A673 (cell line): ENCODE measurements at regions not wholly inside any gene's neighbourhood (a gene's known extent, or its start where the extent isn't known, plus 50 kb on each side); places are given as distances from the start of the nearest gene placed in this dataset.

Experiments used
- BruUV-seq: library from RNA; stranded (reverse); fragments of 400-500 nt; replicated peaks from 2 replicates; lab custom pipeline; 2021; lab: Mats Ljungman, UMichigan
- CTCF ChIA-PET: fragments of 300-600 bp; sonication (Branson Sonifier 250); formaldehyde crosslinking; loops from one replicate; lab custom pipeline; 2022; ENCODE audit warnings: antibody characterized with exemption; lab: Charles Lee
- POLR2A ChIA-PET: fragments of 300-600 bp; sonication (Branson Sonifier 250); formaldehyde crosslinking; loops from one replicate; lab custom pipeline; 2022; ENCODE audit warnings: antibody characterized with exemption; ENCODE audit not compliant: low non-redundant PET; lab: Charles Lee
- DNase-seq: peaks from one replicate; pipeline ENCODE4 v3.0.0-alpha.2; 2015; ENCODE audit warnings: low spot score
- H3K27ac ChIP-seq: fragments of 200-600 bp; sonication (generic); 2 replicates; pipeline ENCODE4 v1.5.1; 2016; ENCODE audit warnings: mixed run types, low read depth, mild to moderate bottlenecking, mixed read lengths, antibody characterized with exemption, low read length; ENCODE audit not compliant: poor library complexity, severe bottlenecking
- H3K27me3 ChIP-seq: fragments of 200-600 bp; sonication (generic); replicated peaks from 2 replicates; pipeline ENCODE4 v1.6.1; 2017; ENCODE audit warnings: mixed run types, low read depth, mild to moderate bottlenecking, mixed read lengths, antibody characterized with exemption, low read length; ENCODE audit not compliant: insufficient read depth, poor library complexity
- H3K36me3 ChIP-seq: fragments of 200-600 bp; sonication (generic); 2 replicates; pipeline ENCODE4 v1.6.1; 2016; ENCODE audit warnings: mixed run types, mild to moderate bottlenecking, mixed read lengths, antibody characterized with exemption, low read length; ENCODE audit not compliant: insufficient read depth, poor library complexity, severe bottlenecking
- H3K4me1 ChIP-seq: fragments of 200-600 bp; sonication (generic); 2 replicates; pipeline ENCODE4 v1.6.1; 2017; ENCODE audit warnings: mixed run types, mild to moderate bottlenecking, mixed read lengths, antibody characterized with exemption, low read length; ENCODE audit not compliant: insufficient read depth, poor library complexity, severe bottlenecking
- H3K4me3 ChIP-seq: fragments of 200-600 bp; sonication (generic); 2 replicates; pipeline ENCODE4 v1.5.1; 2016; ENCODE audit warnings: low read depth, mixed run types, mild to moderate bottlenecking, mixed read lengths, low read length; ENCODE audit not compliant: poor library complexity, severe bottlenecking
- H3K9me3 ChIP-seq: fragments of 200-600 bp; sonication (generic); 2 replicates; pipeline ENCODE4 v1.6.1; 2016; ENCODE audit warnings: mixed run types, low read depth, mild to moderate bottlenecking, mixed read lengths, antibody characterized with exemption, low read length; ENCODE audit not compliant: poor library complexity, severe bottlenecking
- EZH2 ChIP-seq: fragments of 200-600 bp; sonication (generic); IDR thresholded peaks from 2 replicates; pipeline ENCODE4 v1.6.1; 2017; ENCODE audit warnings: borderline replicate concordance, low read depth, mild to moderate bottlenecking, mixed read lengths, antibody characterized with exemption, low read length; ENCODE audit not compliant: poor library complexity, severe bottlenecking
- intact Hi-C: fragments of 100-400 bp; cut with micrococcal nuclease; formaldehyde crosslinking; loops from one replicate; pipeline ENCODE4 v1.10.0; 2022; ENCODE audit not compliant: unreplicated experiment
- TF ChIP-seq, protein P1 (sequence below): fragments of 300-800, 200-600 bp; sonication (generic); conservative IDR thresholded peaks from 2 replicates; pipeline ENCODE4 v1.5.1; 2017; ENCODE audit warnings: low read depth, mild to moderate bottlenecking, antibody characterized with exemption, low read length, moderate library complexity, mixed read lengths

DNA sequence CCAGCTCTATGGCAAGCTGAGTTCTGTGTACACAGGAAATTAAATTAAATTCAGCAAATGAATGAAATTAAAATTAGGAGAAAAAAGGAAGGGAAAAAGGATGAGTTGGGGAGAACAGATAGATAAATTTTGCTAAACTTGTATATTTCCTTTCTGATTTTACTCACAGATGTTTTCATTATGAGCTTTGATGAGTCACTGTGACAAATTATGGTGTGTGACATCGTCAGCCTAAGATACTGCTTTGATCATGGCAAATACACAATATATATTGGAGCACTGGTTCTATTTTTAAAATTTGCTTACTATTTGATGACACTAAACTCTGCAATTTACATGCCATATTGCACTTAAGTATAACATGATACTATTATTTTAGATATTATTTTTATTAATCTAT is 464.6 kb upstream of the SPHKAP start:
- peak; percentile 63 for DNase-seq
- intact Hi-C loops = no loop called here
- H3K4me1 ChIP-seq = peaks cover 15% of the 10 kb centered on the region
- TF ChIP-seq, protein P1, sequence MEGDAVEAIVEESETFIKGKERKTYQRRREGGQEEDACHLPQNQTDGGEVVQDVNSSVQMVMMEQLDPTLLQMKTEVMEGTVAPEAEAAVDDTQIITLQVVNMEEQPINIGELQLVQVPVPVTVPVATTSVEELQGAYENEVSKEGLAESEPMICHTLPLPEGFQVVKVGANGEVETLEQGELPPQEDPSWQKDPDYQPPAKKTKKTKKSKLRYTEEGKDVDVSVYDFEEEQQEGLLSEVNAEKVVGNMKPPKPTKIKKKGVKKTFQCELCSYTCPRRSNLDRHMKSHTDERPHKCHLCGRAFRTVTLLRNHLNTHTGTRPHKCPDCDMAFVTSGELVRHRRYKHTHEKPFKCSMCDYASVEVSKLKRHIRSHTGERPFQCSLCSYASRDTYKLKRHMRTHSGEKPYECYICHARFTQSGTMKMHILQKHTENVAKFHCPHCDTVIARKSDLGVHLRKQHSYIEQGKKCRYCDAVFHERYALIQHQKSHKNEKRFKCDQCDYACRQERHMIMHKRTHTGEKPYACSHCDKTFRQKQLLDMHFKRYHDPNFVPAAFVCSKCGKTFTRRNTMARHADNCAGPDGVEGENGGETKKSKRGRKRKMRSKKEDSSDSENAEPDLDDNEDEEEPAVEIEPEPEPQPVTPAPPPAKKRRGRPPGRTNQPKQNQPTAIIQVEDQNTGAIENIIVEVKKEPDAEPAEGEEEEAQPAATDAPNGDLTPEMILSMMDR = no peak
- no peak for TF ChIP-seq EZH2
- H3K27me3 ChIP-seq = no peaks in the 10 kb centered on the region
- H3K9me3 ChIP-seq = no peaks in the 10 kb centered on the region
- no peak overlapping the region for H3K27ac ChIP-seq
- CTCF ChIA-PET = no interaction called here
- no peaks in the 10 kb centered on the region for H3K36me3 ChIP-seq
- BruUV-seq = no TSS peak
- POLR2A ChIA-PET = no interaction called here
- no peak overlapping the region for H3K4me3 ChIP-seq

DNA sequence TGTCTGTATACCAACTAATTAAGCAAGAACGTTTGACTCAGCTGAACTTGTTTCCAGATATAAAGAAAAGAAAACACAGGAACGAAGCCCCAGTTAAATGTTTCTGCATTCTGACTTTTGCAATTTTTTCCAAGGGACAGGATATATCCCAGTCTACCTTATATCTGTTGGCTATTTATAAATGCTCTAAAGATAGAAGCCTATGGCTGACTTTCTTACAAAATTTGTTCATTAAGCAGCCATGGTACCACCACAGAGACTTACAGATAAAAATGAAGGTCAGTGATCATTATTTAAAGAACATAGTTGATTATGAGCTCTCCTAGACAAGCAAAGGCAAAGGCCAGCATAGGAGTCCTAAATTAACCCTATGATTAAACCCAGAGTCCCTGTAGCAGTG is 462.7 kb upstream of the SPHKAP start:
- TF ChIP-seq, protein P1 = no peak
- no peak for TF ChIP-seq EZH2
- H3K9me3 ChIP-seq = no peaks in the 10 kb centered on the region
- peaks cover 15% of the 10 kb centered on the region for H3K4me1 ChIP-seq
- intact Hi-C loops = no loop called here
- H3K36me3 ChIP-seq = no peaks in the 10 kb centered on the region
- H3K4me3 ChIP-seq = no peak overlapping the region
- POLR2A ChIA-PET = no interaction called here
- CTCF ChIA-PET = no interaction called here
- no TSS peak for BruUV-seq
- H3K27me3 ChIP-seq = no peaks in the 10 kb centered on the region
- no peak overlapping the region for H3K27ac ChIP-seq
- DNase-seq = no peak

DNA sequence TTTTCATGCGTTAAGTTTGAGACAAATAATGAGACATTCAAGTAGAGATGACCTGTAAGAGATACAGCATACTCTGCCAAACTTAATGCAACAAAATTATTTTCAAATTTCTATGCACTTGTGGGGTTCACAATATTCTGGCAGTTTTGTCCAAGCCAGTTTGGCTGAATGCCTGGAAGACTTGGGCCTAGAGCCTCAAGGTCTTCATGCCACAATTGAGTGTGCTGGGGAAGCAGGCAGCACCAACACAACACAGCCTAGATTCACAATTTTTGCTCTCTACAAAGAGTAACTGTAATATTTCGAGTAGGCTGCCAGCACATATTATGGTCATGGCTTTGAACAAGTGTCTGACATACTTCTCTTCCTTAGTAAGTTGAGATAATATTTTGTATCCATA is 461.4 kb upstream of the SPHKAP start:
- Histone ChIP-seq H3K27ac (no peak overlapping the region), H3K4me1 (peaks cover 15% of the 10 kb centered on the region), H3K9me3 (no peaks in the 10 kb centered on the region), H3K27me3 (no peaks in the 10 kb centered on the region), H3K4me3 (no peak overlapping the region), H3K36me3 (no peaks in the 10 kb centered on the region)
- no peak for DNase-seq
- no TSS peak for BruUV-seq
- POLR2A ChIA-PET = no interaction called here
- no peak for TF ChIP-seq EZH2
- TF ChIP-seq, protein P1 = no peak
- intact Hi-C loops = no loop called here
- CTCF ChIA-PET = no interaction called here
